Gastrocnemius medialis (tissue), 4 donors: ENCODE measurements at regions not wholly inside any gene's neighbourhood (a gene's known extent, or its start where the extent isn't known, plus 50 kb on each side); places are given as distances from the start of the nearest gene placed in this dataset.

Experiments
- ATAC-seq, 2 donors: fragments of 150-250 bp; one replicate each; pipeline ENCODE4 v1.9.1; 2016
- DNase-seq, 2 donors: peaks; one replicate each; pipeline ENCODE4 v3.0.0-alpha.2; 2019
- H3K27ac ChIP-seq, 4 donors: fragments of 200-600 bp; sonication (generic); 1 replicate in 1 of 4; 2 replicates in 3 of 4; pipeline ENCODE4 v1.5.1; 2016 to 2018; ENCODE audit warnings: mild to moderate bottlenecking in 2 of 4, moderate library complexity in 1 of 4
- H3K27me3 ChIP-seq, 3 donors: fragments of 200-600 bp; sonication (generic) in 2 of 3; 1 replicate in 1 of 3; 2 replicates in 2 of 3; pipeline versions ENCODE4 v1.5.1 to v1.6.0; 2016 to 2019; ENCODE audit warnings: mild to moderate bottlenecking in 1 of 3, moderate library complexity in 1 of 3
- H3K36me3 ChIP-seq, 2 donors: fragments of 200-600 bp; sonication (generic) in 1 of 2; one replicate each; pipeline ENCODE4 v1.5.1; 2017 to 2018
- H3K4me1 ChIP-seq, 2 donors: fragments of 200-600 bp; sonication (generic) in 1 of 2; one replicate each; pipeline ENCODE4 v1.5.1; 2016 to 2017; ENCODE audit warnings: mild to moderate bottlenecking in 2 of 2
- H3K4me3 ChIP-seq, 4 donors: fragments of 200-600 bp; sonication (generic) in 3 of 4; 1 replicate in 1 of 4; 2 replicates in 3 of 4; pipeline ENCODE4 v1.5.1; 2016 to 2019; ENCODE audit warnings: mild to moderate bottlenecking in 2 of 4
- H3K9me3 ChIP-seq, 3 donors: fragments of 200-600 bp; sonication (generic) in 2 of 3; 1 replicate in 1 of 3; 2 replicates in 2 of 3; pipeline ENCODE4 v1.5.1; 2016 to 2019
- CTCF ChIP-seq, 5 experiments: fragments of 450-650 bp in 3 of 5; fragments of 200-600 bp in 2 of 5; sonication (generic) in 2 of 5; IDR thresholded peaks in 4 of 5; conservative IDR thresholded peaks in 1 of 5; 1 replicate in 4 of 5; 2 replicates in 1 of 5; pipeline ENCODE4 v1.5.1; 2016 to 2019; ENCODE audit warnings: antibody characterized with exemption in 5 of 5, mild to moderate bottlenecking in 3 of 5, moderate library complexity in 3 of 5
- POLR2A ChIP-seq, 2 donors: fragments of 450-650 bp; IDR thresholded peaks; one replicate each; pipeline ENCODE4 v1.6.1; 2017; ENCODE audit warnings: antibody characterized with exemption in 2 of 2, mild to moderate bottlenecking in 2 of 2, moderate library complexity in 2 of 2
- in situ Hi-C, 4 donors: fragments of 200-750 bp; cut with MboI; loops; one replicate each; pipeline versions ENCODE4 v1.15.0 to v1.8.0; 2017; ENCODE audit warnings: low sequenced_read_pairs in 4 of 4
- intact Hi-C: fragments of 100-400 bp; cut with DNase I; formaldehyde crosslinking; loops from one replicate; pipeline ENCODE4 v1.15.1; 2023; ENCODE audit warnings: low total_unique reads

DNA sequence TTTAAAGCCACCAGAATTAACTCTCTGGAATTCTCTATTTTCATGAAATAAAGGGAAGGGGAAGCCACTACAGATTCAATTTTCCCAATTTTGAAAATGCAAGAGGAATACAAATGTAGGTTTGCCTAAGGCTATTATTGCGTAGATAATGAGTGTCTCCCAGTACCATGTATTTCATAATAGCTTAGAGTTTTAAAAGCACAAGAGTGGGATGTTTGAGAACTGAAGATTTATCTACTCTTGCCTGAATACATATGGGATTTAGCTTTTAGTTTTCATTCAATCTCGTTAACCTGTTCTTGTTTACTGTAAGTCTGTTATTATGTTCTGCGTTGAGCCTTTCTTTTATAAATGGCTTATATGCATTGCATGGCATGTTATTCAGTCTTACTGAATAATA, 795.1 kb downstream of the BRINP3 start:
- no peaks in the 10 kb centered on the region for H3K9me3 ChIP-seq
- H3K36me3 ChIP-seq = no peaks in the 10 kb centered on the region
- H3K27me3 ChIP-seq = no peaks in the 10 kb centered on the region
- in situ Hi-C loops = no loop called here
- ATAC-seq (no peak), DNase-seq (no peak)
- intact Hi-C loops = no loop called here
- H3K4me3 ChIP-seq = no peak overlapping the region
- TF ChIP-seq POLR2A (IDR thresholded peaks at IDR 0.05) (no peak), CTCF (IDR thresholded peaks at IDR 0.05 in 4 of 5, conservative IDR thresholded peaks at IDR 0.05 in 1 of 5) (no peak)
- no peak overlapping the region for H3K27ac ChIP-seq
- H3K4me1 ChIP-seq = no peaks in the 10 kb centered on the region

DNA sequence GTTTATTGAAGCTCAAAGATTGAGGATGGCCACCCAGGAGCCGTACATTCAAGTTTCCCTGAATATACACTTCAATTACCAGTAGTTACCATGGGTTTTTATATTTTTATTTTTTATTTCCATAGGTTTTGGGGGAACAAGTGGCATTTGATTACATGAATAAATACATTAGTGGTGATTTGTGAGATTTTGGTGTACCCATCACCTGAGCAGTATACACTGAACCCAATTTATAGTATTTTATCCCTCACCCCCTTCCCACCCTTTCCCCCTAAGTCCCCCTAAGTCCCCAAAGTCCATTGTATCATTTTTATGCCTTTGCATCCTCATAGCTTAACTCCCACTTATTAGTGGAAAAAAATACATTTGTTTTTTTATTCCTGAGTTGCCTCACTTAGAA, 791.4 kb downstream of the BRINP3 start:
- ATAC-seq (no peak), DNase-seq (no peak)
- Histone ChIP-seq H3K36me3 (no peaks in the 10 kb centered on the region), H3K27ac (no peak overlapping the region), H3K4me1 (no peaks in the 10 kb centered on the region), H3K9me3 (no peaks in the 10 kb centered on the region), H3K4me3 (no peak overlapping the region), H3K27me3 (no peaks in the 10 kb centered on the region)
- intact Hi-C loops = no loop called here
- TF ChIP-seq CTCF (IDR thresholded peaks at IDR 0.05 in 4 of 5, conservative IDR thresholded peaks at IDR 0.05 in 1 of 5) = no peak
- TF ChIP-seq POLR2A (IDR thresholded peaks at IDR 0.05) = no peak
- in situ Hi-C loops = no loop called here

GRCh38 chr1:189693140-189693539, 784.5 kb downstream of the BRINP3 start:
- Histone ChIP-seq H3K36me3 (no peaks in the 10 kb centered on the region), H3K27me3 (no peaks in the 10 kb centered on the region), H3K4me3 (no peak overlapping the region), H3K9me3 (no peaks in the 10 kb centered on the region), H3K4me1 (no peaks in the 10 kb centered on the region), H3K27ac (no peak overlapping the region)
- ATAC-seq (no peak), DNase-seq (no peak)
- in situ Hi-C loops (no loop called here), intact Hi-C loops (no loop called here)
- TF ChIP-seq POLR2A (IDR thresholded peaks at IDR 0.05) = no peak
- no peak for TF ChIP-seq CTCF (IDR thresholded peaks at IDR 0.05 in 4 of 5, conservative IDR thresholded peaks at IDR 0.05 in 1 of 5)

GRCh38 chr1:189696297-189696696, 781.4 kb downstream of the BRINP3 start:
- H3K27ac ChIP-seq = no peak overlapping the region
- H3K4me1 ChIP-seq = no peaks in the 10 kb centered on the region
- ATAC-seq = no peak
- no peaks in the 10 kb centered on the region for H3K9me3 ChIP-seq
- DNase-seq = no peak
- in situ Hi-C loops (no loop called here), intact Hi-C loops (no loop called here)
- H3K4me3 ChIP-seq = no peak overlapping the region
- H3K27me3 ChIP-seq = no peaks in the 10 kb centered on the region
- no peak for TF ChIP-seq CTCF (IDR thresholded peaks at IDR 0.05 in 4 of 5, conservative IDR thresholded peaks at IDR 0.05 in 1 of 5)
- H3K36me3 ChIP-seq = no peaks in the 10 kb centered on the region

- H3K36me3 ChIP-seq = no peaks in the 10 kb centered on the region
- H3K4me3 ChIP-seq = no peak overlapping the region
- H3K4me1 ChIP-seq = no peaks in the 10 kb centered on the region
- no peak for ATAC-seq
- H3K27ac ChIP-seq = no peak overlapping the region
- H3K27me3 ChIP-seq = no peaks in the 10 kb centered on the region
- TF ChIP-seq CTCF (IDR thresholded peaks at IDR 0.05 in 4 of 5, conservative IDR thresholded peaks at IDR 0.05 in 1 of 5) = no peak
- in situ Hi-C loops = no loop called here
- intact Hi-C loops = no loop called here
- H3K9me3 ChIP-seq = no peaks in the 10 kb centered on the region
- no peak for DNase-seq
Measured at GRCh38 chr1:189697113-189697512, 780.6 kb downstream of the BRINP3 start.
